GM23248 (cell line): ENCODE measurements at regions not wholly inside any gene's neighbourhood (a gene's known extent, or its start where the extent isn't known, plus 50 kb on each side); places are given as distances from the start of the nearest gene placed in this dataset.

ENCODE experiments used
- EZH2 ChIP-seq: fragments of 200-600 bp; sonication (generic); IDR thresholded peaks from 2 replicates; pipeline ENCODE4 v1.6.1; 2018; ENCODE audit warnings: antibody characterized with exemption, mild to moderate bottlenecking; ENCODE audit not compliant: insufficient read depth, poor library complexity, severe bottlenecking
- EZH2phosphoT487 ChIP-seq: fragments of 200-600 bp; sonication (generic); IDR thresholded peaks from 2 replicates; pipeline ENCODE4 v1.6.1; 2018; ENCODE audit warnings: antibody characterized with exemption, moderate library complexity, mild to moderate bottlenecking, low read depth; ENCODE audit not compliant: insufficient read depth

DNA sequence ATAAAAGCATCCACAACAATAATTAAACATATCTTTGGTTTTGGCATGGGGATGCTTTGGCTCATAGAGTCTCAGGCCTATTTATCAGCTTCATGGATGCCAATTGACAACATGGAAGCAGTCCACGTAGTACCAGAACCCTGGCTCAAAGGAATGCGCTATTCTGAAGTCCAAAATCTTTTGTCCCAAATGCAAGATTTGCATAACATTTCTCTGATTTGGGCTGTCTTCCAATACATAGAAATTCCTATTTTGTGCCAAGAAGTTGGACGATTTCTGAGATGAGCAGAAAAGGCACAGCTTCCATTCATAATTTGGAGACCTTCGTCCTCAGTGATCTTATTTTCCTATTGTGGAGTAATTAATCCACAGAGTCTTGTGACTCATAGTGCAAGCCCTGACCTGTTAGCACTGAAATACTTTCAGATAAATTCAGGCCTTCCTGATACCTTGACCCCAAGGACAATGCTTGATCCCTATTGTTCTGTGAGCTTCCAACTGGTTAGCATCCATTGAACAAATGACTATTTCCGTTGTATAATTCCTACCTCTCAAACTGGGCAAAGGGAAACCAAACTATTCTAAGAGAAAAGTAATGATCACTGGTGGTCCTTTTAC, 78.4 kb upstream of the CDH11 start:
- TF ChIP-seq EZH2 (no peak), EZH2phosphoT487 (no peak)
